Neural cell (in vitro differentiated cells): ENCODE measurements at regions not wholly inside any gene's neighbourhood (a gene's known extent, or its start where the extent isn't known, plus 50 kb on each side); places are given as distances from the start of the nearest gene placed in this dataset.

ENCODE experiments used
- H2AFZ ChIP-seq: fragments of 200-600, 300-800 bp; sonication (generic), shearing (Covaris generic); 2 replicates; pipeline ENCODE4 v1.6.0; 2014; ENCODE audit warnings: low read depth, mild to moderate bottlenecking, antibody characterized with exemption, low read length, moderate library complexity
- H3F3A ChIP-seq: fragments of 200-600 bp; shearing (Covaris generic); 2 replicates; pipeline ENCODE4 v1.6.1; 2016; ENCODE audit warnings: mild to moderate bottlenecking, moderate library complexity, mixed read lengths, antibody characterized with exemption, low read length; ENCODE audit not compliant: insufficient read depth, poor library complexity, severe bottlenecking
- H3K27ac ChIP-seq: fragments of 200-600, 300-800 bp; sonication (generic), shearing (Covaris generic); 2 replicates; pipeline ENCODE4 v1.5.1; 2014; ENCODE audit warnings: mild to moderate bottlenecking, low read length, moderate library complexity
- H3K27me3 ChIP-seq: fragments of 300-800, 200-600 bp; sonication (generic), shearing (Covaris generic); 2 replicates; pipeline ENCODE4 v1.6.0; 2014; ENCODE audit warnings: mild to moderate bottlenecking, low read depth, low read length, moderate library complexity; ENCODE audit not compliant: insufficient read depth
- H3K36me3 ChIP-seq: fragments of 300-800, 200-600 bp; sonication (generic), shearing (Covaris generic); 2 replicates; pipeline ENCODE4 v1.5.1; 2014; ENCODE audit warnings: mild to moderate bottlenecking, antibody characterized with exemption, low read length, moderate library complexity; ENCODE audit not compliant: insufficient read depth
- H3K4me2 ChIP-seq: fragments of 300-800, 200-600 bp; sonication (generic), shearing (Covaris generic); 2 replicates; pipeline ENCODE4 v1.6.0; 2014; ENCODE audit warnings: mild to moderate bottlenecking, low read length
- H3K4me3 ChIP-seq: fragments of 300-800, 200-600 bp; sonication (generic), shearing (Covaris generic); 2 replicates; pipeline ENCODE4 v1.5.1; 2014; ENCODE audit warnings: mild to moderate bottlenecking, low read length, moderate library complexity
- H3K79me2 ChIP-seq: fragments of 200-600 bp; shearing (Covaris generic); replicated peaks from 2 replicates; pipeline ENCODE4 v1.6.0; 2014; ENCODE audit warnings: mild to moderate bottlenecking, low read length, moderate library complexity; ENCODE audit not compliant: insufficient read depth
- H3K9ac ChIP-seq: fragments of 300-800, 200-600 bp; sonication (generic), shearing (Covaris generic); 2 replicates; pipeline ENCODE4 v1.6.1; 2016; ENCODE audit warnings: mild to moderate bottlenecking, low read length, mixed read lengths
- H3K9me2 ChIP-seq: fragments of 200-600 bp; shearing (Covaris generic); 2 replicates; pipeline ENCODE4 v1.6.1; 2016; ENCODE audit warnings: mild to moderate bottlenecking, low read length, mixed read lengths; ENCODE audit not compliant: insufficient read depth
- H3K9me3 ChIP-seq: fragments of 200-600, 300-800 bp; sonication (generic), shearing (Covaris generic); 2 replicates; pipeline ENCODE4 v1.6.1; 2016; ENCODE audit warnings: mild to moderate bottlenecking, mixed run types, low read length, moderate library complexity, mixed read lengths
- H4K20me1 ChIP-seq: fragments of 200-600 bp; shearing (Covaris generic); 2 replicates; pipeline ENCODE4 v1.6.1; 2016; ENCODE audit warnings: mild to moderate bottlenecking, mixed run types; ENCODE audit not compliant: insufficient read depth
- CTCF ChIP-seq: fragments of 450-650 bp; IDR thresholded peaks from 2 replicates; pipeline ENCODE4 v1.5.1; 2014; ENCODE audit warnings: antibody characterized with exemption, mild to moderate bottlenecking, moderate library complexity; ENCODE audit not compliant: poor library complexity, severe bottlenecking
- EP300 ChIP-seq: fragments of 450-650 bp; conservative IDR thresholded peaks from 2 replicates; pipeline ENCODE4 v1.6.1; 2014; ENCODE audit warnings: antibody characterized with exemption, mild to moderate bottlenecking, moderate library complexity; ENCODE audit not compliant: poor library complexity, severe bottlenecking
- EZH2 ChIP-seq: fragments of 200-600, 300-800 bp; shearing (Covaris generic), sonication (generic); IDR thresholded peaks from 2 replicates; pipeline ENCODE4 v1.6.1; 2014; ENCODE audit warnings: antibody characterized with exemption, low read length, borderline replicate concordance, mild to moderate bottlenecking; ENCODE audit not compliant: insufficient read depth, poor library complexity, severe bottlenecking
- MXI1 ChIP-seq: fragments of 450-650 bp; conservative IDR thresholded peaks from 2 replicates; pipeline ENCODE4 v1.6.1; 2014; ENCODE audit warnings: antibody characterized with exemption, mild to moderate bottlenecking; ENCODE audit not compliant: poor library complexity, severe bottlenecking
- POLR2AphosphoS5 ChIP-seq: IDR thresholded peaks from 2 replicates; pipeline ENCODE4 v1.6.1; 2012
- RAD21 ChIP-seq: fragments of 450-650 bp; conservative IDR thresholded peaks from 2 replicates; pipeline ENCODE4 v1.6.1; 2014; ENCODE audit warnings: antibody characterized with exemption, mild to moderate bottlenecking, moderate library complexity
- REST ChIP-seq: IDR thresholded peaks from 2 replicates; pipeline ENCODE4 v1.6.1; 2012; ENCODE audit warnings: borderline replicate concordance
- SMC3 ChIP-seq: fragments of 450-650 bp; conservative IDR thresholded peaks from 2 replicates; pipeline ENCODE4 v1.6.1; 2014; ENCODE audit warnings: antibody characterized with exemption, mild to moderate bottlenecking, moderate library complexity; ENCODE audit not compliant: poor library complexity
- TAF1 ChIP-seq: IDR thresholded peaks from 2 replicates; pipeline ENCODE4 v1.6.1; 2012; ENCODE audit warnings: low read depth

DNA sequence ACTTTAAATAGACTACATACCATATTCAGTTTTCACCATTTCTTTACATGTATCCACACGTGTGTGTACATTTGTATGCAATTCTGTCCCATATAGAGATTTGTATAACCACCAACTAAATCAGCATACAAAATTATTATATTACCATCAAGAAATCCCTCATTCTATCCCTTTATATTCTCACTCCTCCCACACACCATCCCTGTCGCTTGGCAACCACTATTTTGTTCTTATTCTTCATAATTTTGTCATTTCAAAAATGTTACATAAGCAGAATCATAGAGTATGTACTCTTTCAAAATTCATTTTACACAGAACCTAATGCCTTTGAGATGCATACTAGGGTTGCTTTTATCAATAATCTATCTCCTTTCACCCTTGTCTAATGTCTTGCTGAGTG, 740.5 kb downstream of the SLITRK5 start:
- Histone ChIP-seq H3K36me3 (no peaks in the 10 kb centered on the region), H3K9ac (no peak overlapping the region), H3K79me2 (no peaks in the 10 kb centered on the region), H3K4me3 (no peak overlapping the region), H3K9me3 (no peaks in the 10 kb centered on the region), H3K27ac (no peak overlapping the region), H2AFZ (no peak overlapping the region), H3K27me3 (no peaks in the 10 kb centered on the region), H4K20me1 (no peaks in the 10 kb centered on the region), H3F3A (no peaks in the 10 kb centered on the region), H3K9me2 (no peaks in the 10 kb centered on the region), H3K4me2 (no peak overlapping the region)
- TF ChIP-seq CTCF (no peak), TAF1 (no peak), RAD21 (no peak)

DNA sequence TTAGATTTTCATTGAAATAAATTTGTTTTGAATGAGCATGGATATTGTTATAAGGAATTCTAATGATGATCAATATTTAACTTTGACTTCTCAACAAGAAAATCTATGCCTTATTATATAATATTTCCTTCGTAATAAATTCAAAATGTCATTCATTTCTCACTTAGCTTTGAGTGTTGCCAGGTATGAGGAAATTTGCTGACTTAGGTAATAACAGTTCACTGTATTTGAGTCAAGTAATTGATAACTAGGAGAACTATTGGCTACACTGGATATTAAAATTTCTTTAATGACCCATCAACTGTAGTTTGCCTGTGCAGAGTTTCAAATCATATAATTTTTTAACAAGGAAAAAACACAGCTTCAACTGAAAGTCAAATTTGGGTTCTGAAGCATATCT, 746.6 kb downstream of the SLITRK5 start:
- TF ChIP-seq EP300 (no peak), CTCF (no peak), EZH2 (no peak), TAF1 (no peak), REST (no peak), RAD21 (no peak), SMC3 (no peak), MXI1 (no peak), POLR2AphosphoS5 (no peak)
- Histone ChIP-seq H3K4me2 (no peak overlapping the region), H3K27ac (no peak overlapping the region), H2AFZ (no peak overlapping the region), H3K79me2 (no peaks in the 10 kb centered on the region), H3K36me3 (no peaks in the 10 kb centered on the region), H3K4me3 (no peak overlapping the region), H3K9ac (no peak overlapping the region), H3K9me3 (no peaks in the 10 kb centered on the region), H3F3A (no peaks in the 10 kb centered on the region), H3K27me3 (no peaks in the 10 kb centered on the region), H4K20me1 (no peaks in the 10 kb centered on the region), H3K9me2 (no peaks in the 10 kb centered on the region)
